ENCODE measurements at regions not wholly inside any gene's neighbourhood (a gene's known extent, or its start where the extent isn't known, plus 50 kb on each side); places are given as distances from the start of the nearest gene placed in this dataset.

- TF ChIP-seq EZH2 (IDR thresholded peaks at IDR 0.05; ENCODE audit: insufficient read depth, poor library complexity, severe bottlenecking) (no peak), EZH2phosphoT487 (IDR thresholded peaks at IDR 0.05; ENCODE audit: insufficient read depth, low read depth) (no peak)
These were observed 179.2 kb upstream of the MBNL1 start for GRCh38 chr3:152089528-152089927.

All from GM23248 (cell line).